Kidney epithelial cell (primary cell): ENCODE measurements at regions not wholly inside any gene's neighbourhood (a gene's known extent, or its start where the extent isn't known, plus 50 kb on each side); places are given as distances from the start of the nearest gene placed in this dataset.

ENCODE experiments used
- DNase-seq: peaks from one replicate; pipeline ENCODE4 v3.0.0-alpha.2; 2010; ENCODE audit warnings: low read depth
- H3K27me3 ChIP-seq: 2 replicates; pipeline ENCODE4 v1.6.0; 2011; ENCODE audit warnings: low read length; ENCODE audit not compliant: control insufficient read depth, insufficient read depth
- H3K36me3 ChIP-seq: 2 replicates; pipeline ENCODE4 v1.5.1; 2011; ENCODE audit warnings: low read length; ENCODE audit not compliant: control insufficient read depth, insufficient read depth
- H3K4me3 ChIP-seq: 2 replicates; pipeline ENCODE4 v1.5.1; 2011; ENCODE audit warnings: low read depth, mild to moderate bottlenecking, control low read depth, low read length
- TF ChIP-seq, protein P1 (sequence below): IDR thresholded peaks from 2 replicates; pipeline ENCODE4 v1.5.1; 2011; ENCODE audit warnings: mild to moderate bottlenecking, moderate library complexity, low read length, control low read depth, inconsistent platforms; ENCODE audit not compliant: insufficient read depth, poor library complexity, severe bottlenecking

GRCh38 chr4:14317351-14317750, 684.9 kb upstream of the CPEB2 start:
- Histone ChIP-seq H3K4me3 (no peak overlapping the region), H3K36me3 (no peaks in the 10 kb centered on the region), H3K27me3 (no peaks in the 10 kb centered on the region)
- no peak for DNase-seq
- TF ChIP-seq, protein P1, sequence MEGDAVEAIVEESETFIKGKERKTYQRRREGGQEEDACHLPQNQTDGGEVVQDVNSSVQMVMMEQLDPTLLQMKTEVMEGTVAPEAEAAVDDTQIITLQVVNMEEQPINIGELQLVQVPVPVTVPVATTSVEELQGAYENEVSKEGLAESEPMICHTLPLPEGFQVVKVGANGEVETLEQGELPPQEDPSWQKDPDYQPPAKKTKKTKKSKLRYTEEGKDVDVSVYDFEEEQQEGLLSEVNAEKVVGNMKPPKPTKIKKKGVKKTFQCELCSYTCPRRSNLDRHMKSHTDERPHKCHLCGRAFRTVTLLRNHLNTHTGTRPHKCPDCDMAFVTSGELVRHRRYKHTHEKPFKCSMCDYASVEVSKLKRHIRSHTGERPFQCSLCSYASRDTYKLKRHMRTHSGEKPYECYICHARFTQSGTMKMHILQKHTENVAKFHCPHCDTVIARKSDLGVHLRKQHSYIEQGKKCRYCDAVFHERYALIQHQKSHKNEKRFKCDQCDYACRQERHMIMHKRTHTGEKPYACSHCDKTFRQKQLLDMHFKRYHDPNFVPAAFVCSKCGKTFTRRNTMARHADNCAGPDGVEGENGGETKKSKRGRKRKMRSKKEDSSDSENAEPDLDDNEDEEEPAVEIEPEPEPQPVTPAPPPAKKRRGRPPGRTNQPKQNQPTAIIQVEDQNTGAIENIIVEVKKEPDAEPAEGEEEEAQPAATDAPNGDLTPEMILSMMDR, result no peak

- H3K36me3 ChIP-seq, result no peaks in the 10 kb centered on the region
- no peak for DNase-seq
- TF ChIP-seq, protein P1, result no peak
- no peaks in the 10 kb centered on the region for H3K27me3 ChIP-seq
- H3K4me3 ChIP-seq, result no peak overlapping the region
Measured at GRCh38 chr4:14318671-14319070, 683.6 kb upstream of the CPEB2 start.

DNA sequence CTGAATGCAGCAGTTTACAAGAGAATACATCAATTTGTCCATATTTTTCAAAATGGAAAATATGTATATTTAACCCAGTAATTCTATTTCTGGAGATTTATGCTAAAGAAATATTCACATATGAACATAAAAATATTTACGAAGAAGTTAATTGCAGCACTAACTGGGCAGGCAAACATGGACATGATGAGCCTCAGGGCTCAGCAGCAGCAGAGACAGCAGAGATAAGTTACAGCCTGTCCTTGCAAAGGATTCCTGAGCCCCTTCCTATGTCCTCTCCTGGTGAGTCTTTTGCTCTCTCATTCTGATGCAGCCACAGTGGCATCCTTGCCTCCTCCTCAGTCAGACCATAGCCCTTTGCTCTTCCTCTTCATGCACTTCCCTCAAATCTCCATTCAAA, 680.6 kb upstream of the CPEB2 start:
- Histone ChIP-seq H3K36me3 (no peaks in the 10 kb centered on the region), H3K27me3 (no peaks in the 10 kb centered on the region), H3K4me3 (no peak overlapping the region)
- DNase-seq, result no peak
- TF ChIP-seq, protein P1, result no peak

GRCh38 chr4:14323191-14323590, 679.1 kb upstream of the CPEB2 start:
- no peaks in the 10 kb centered on the region for H3K36me3 ChIP-seq
- TF ChIP-seq, protein P1, result no peak
- no peak overlapping the region for H3K4me3 ChIP-seq
- no peaks in the 10 kb centered on the region for H3K27me3 ChIP-seq
- DNase-seq, result no peak

GRCh38 chr4:14329228-14329627, 673.1 kb upstream of the CPEB2 start:
- Histone ChIP-seq H3K4me3 (no peak overlapping the region), H3K27me3 (no peaks in the 10 kb centered on the region), H3K36me3 (no peaks in the 10 kb centered on the region)
- TF ChIP-seq, protein P1, result no peak
- DNase-seq, result no peak

GRCh38 chr4:14333616-14334015, 668.7 kb upstream of the CPEB2 start:
- TF ChIP-seq, protein P1, result no peak

More at GRCh38 chr4:14333616-14334015, 668.7 kb upstream of the CPEB2 start:
- no peak overlapping the region for H3K4me3 ChIP-seq
- H3K27me3 ChIP-seq, result no peaks in the 10 kb centered on the region
- no peak for DNase-seq
- H3K36me3 ChIP-seq, result no peaks in the 10 kb centered on the region
